22Rv1 (cell line): ENCODE measurements at regions not wholly inside any gene's neighbourhood (a gene's known extent, or its start where the extent isn't known, plus 50 kb on each side); places are given as distances from the start of the nearest gene placed in this dataset.
A peak's percentile ranks its signal among the peaks of the same experiment; 100 is the strongest.

Experiments
- ZFX ChIP-seq: fragments of 450-650 bp; IDR thresholded peaks from 2 replicates; pipeline ENCODE4 v1.6.1; 2017; ENCODE audit warnings: antibody characterized with exemption, borderline replicate concordance
- TF ChIP-seq, protein P1 (sequence below): fragments of 450-650 bp; IDR thresholded peaks from 2 replicates; pipeline ENCODE4 v1.5.1; 2017; ENCODE audit warnings: mild to moderate bottlenecking

DNA sequence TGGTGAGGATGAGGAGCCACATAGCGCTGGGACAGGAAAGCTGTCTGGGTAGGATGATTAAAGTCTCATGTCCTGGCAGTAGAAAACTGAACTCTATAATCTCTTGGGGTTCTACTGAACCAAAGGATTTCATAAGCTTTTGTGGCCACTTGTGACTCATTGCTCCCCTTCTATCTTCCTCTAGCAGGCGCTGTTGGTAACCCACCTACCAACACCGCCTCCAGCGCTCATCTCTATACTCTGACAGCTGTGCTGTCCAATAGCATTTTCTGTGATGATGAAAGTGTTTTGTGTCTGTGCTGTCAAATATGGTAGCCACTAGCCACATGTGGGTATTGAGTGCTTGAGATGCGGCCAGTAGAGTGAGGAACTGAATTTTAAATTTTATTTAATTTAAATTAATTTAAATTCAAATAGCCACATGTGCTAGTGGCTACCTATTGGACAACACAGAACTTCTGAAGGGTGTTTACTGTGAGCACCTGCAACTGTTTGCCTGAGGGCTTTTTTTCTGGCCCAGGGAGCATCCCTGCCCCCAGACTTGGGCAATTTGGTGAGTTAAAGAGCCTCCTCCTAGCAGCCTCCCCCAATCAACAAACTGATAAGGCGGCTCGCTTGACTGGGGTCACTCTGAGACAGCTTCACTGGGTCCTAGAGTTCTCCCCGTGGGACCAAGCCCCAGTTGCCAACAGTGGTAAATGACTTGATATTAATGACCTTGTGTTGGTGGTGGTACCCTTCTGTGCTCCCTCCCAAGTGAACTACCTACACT is 169.2 kb upstream of the ATP6AP2 start:
- TF ChIP-seq, protein P1, sequence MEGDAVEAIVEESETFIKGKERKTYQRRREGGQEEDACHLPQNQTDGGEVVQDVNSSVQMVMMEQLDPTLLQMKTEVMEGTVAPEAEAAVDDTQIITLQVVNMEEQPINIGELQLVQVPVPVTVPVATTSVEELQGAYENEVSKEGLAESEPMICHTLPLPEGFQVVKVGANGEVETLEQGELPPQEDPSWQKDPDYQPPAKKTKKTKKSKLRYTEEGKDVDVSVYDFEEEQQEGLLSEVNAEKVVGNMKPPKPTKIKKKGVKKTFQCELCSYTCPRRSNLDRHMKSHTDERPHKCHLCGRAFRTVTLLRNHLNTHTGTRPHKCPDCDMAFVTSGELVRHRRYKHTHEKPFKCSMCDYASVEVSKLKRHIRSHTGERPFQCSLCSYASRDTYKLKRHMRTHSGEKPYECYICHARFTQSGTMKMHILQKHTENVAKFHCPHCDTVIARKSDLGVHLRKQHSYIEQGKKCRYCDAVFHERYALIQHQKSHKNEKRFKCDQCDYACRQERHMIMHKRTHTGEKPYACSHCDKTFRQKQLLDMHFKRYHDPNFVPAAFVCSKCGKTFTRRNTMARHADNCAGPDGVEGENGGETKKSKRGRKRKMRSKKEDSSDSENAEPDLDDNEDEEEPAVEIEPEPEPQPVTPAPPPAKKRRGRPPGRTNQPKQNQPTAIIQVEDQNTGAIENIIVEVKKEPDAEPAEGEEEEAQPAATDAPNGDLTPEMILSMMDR: peak; percentile 12; the same call in 1 of the 2 replicates
- no peak for TF ChIP-seq ZFX
